ENCODE measurements at regions not wholly inside any gene's neighbourhood (a gene's known extent, or its start where the extent isn't known, plus 50 kb on each side); places are given as distances from the start of the nearest gene placed in this dataset.

DNA sequence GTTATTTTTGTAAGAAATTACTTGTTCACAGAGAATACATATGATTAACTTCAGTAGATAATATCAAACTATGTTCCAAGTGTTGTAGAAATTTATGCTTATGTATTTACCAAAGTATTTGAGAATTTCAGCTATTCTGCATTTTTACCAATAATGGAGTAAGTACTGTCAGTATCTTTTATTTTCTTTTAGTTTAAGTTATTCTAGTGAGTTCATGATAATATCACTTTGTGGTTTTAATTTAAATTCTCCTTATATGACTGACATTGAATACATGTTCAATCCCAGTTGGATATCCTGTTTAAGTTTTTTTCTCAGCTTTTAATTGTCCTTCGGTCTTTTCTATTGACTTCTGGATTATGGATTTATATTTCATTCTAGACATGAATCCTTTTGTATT, 1024.6 kb downstream of the EFNA5 start:
- no peak for DNase-seq (ENCODE audit: low spot score)
- H3K27ac ChIP-seq (ENCODE audit: low read depth, low read length, poor library complexity, severe bottlenecking): no peak overlapping the region
- BruUV-seq (replicated peaks): no TSS peak
- intact Hi-C loops (cut with micrococcal nuclease; ENCODE audit: unreplicated experiment): no loop called here
- TF ChIP-seq EZH2 (IDR thresholded peaks at IDR 0.05; ENCODE audit: borderline replicate concordance, low read depth, low read length, poor library complexity, severe bottlenecking): no peak
- TF ChIP-seq, protein P1, sequence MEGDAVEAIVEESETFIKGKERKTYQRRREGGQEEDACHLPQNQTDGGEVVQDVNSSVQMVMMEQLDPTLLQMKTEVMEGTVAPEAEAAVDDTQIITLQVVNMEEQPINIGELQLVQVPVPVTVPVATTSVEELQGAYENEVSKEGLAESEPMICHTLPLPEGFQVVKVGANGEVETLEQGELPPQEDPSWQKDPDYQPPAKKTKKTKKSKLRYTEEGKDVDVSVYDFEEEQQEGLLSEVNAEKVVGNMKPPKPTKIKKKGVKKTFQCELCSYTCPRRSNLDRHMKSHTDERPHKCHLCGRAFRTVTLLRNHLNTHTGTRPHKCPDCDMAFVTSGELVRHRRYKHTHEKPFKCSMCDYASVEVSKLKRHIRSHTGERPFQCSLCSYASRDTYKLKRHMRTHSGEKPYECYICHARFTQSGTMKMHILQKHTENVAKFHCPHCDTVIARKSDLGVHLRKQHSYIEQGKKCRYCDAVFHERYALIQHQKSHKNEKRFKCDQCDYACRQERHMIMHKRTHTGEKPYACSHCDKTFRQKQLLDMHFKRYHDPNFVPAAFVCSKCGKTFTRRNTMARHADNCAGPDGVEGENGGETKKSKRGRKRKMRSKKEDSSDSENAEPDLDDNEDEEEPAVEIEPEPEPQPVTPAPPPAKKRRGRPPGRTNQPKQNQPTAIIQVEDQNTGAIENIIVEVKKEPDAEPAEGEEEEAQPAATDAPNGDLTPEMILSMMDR (conservative IDR thresholded peaks at IDR 0.05; ENCODE audit: low read depth, low read length): no peak
- no peaks in the 10 kb centered on the region for H3K9me3 ChIP-seq (ENCODE audit: low read depth, low read length, poor library complexity, severe bottlenecking)
- H3K36me3 ChIP-seq (ENCODE audit: insufficient read depth, low read length, poor library complexity, severe bottlenecking): no peaks in the 10 kb centered on the region
- no peaks in the 10 kb centered on the region for H3K27me3 ChIP-seq (replicated peaks; ENCODE audit: insufficient read depth, low read depth, low read length, poor library complexity)
- CTCF ChIA-PET: no interaction called here
- H3K4me1 ChIP-seq (ENCODE audit: insufficient read depth, low read length, poor library complexity, severe bottlenecking): no peaks in the 10 kb centered on the region
- POLR2A ChIA-PET (ENCODE audit: low non-redundant PET): no interaction called here
- H3K4me3 ChIP-seq (ENCODE audit: low read depth, low read length, poor library complexity, severe bottlenecking): no peak overlapping the region

DNA sequence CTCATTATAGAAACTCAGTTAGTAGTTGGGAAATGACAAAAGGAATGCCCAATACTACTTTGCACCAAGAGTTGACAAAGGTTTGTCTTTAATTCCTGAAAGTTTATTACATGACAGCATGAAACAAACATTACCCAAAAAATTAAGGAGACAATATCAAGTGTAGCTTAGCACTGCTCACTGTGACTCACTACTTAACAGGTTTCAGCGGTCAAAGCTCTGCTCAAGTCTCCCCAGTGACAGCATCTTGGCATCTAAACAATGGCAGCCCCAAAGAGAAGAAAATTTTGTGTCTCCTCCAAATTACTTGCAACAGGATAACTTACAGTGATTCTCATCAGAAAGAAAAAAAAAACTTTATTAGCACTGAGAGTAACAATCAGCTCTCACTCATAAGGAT, 1030.2 kb downstream of the EFNA5 start:
- H3K9me3 ChIP-seq (ENCODE audit: low read depth, low read length, poor library complexity, severe bottlenecking): no peaks in the 10 kb centered on the region
- H3K27ac ChIP-seq (ENCODE audit: low read depth, low read length, poor library complexity, severe bottlenecking): no peak overlapping the region
- TF ChIP-seq, protein P1 (conservative IDR thresholded peaks at IDR 0.05; ENCODE audit: low read depth, low read length): no peak
- no peak for TF ChIP-seq EZH2 (IDR thresholded peaks at IDR 0.05; ENCODE audit: borderline replicate concordance, low read depth, low read length, poor library complexity, severe bottlenecking)
- H3K27me3 ChIP-seq (replicated peaks; ENCODE audit: insufficient read depth, low read depth, low read length, poor library complexity): no peaks in the 10 kb centered on the region
- BruUV-seq (replicated peaks): no TSS peak
- intact Hi-C loops (cut with micrococcal nuclease; ENCODE audit: unreplicated experiment): no loop called here
- no peak overlapping the region for H3K4me3 ChIP-seq (ENCODE audit: low read depth, low read length, poor library complexity, severe bottlenecking)
- H3K4me1 ChIP-seq (ENCODE audit: insufficient read depth, low read length, poor library complexity, severe bottlenecking): no peaks in the 10 kb centered on the region
- DNase-seq (ENCODE audit: low spot score): no peak
- POLR2A ChIA-PET (ENCODE audit: low non-redundant PET): no interaction called here
- CTCF ChIA-PET: no interaction called here
- no peaks in the 10 kb centered on the region for H3K36me3 ChIP-seq (ENCODE audit: insufficient read depth, low read length, poor library complexity, severe bottlenecking)

DNA sequence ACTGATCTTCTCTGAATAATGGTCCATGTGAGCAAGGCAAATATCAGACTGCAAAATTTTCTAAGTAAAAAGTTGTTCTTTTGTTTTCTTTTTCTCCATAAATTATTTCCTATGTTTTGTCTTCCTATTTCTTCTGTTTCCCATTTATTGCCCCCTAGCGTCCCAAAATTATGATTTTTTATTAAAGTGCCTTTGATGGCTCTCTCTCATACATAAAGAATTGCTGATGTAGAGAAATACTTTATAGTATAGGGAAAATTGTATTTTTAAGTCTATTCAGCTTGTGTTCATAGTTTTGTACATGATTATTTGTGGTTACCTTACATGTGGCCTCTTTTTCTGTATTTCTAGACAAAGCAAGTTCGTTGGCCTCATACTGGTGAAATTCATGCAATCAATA, 1031.2 kb downstream of the EFNA5 start:
- CTCF ChIA-PET: no interaction called here
- H3K27me3 ChIP-seq (replicated peaks; ENCODE audit: insufficient read depth, low read depth, low read length, poor library complexity): no peaks in the 10 kb centered on the region
- no peak overlapping the region for H3K27ac ChIP-seq (ENCODE audit: low read depth, low read length, poor library complexity, severe bottlenecking)
- POLR2A ChIA-PET (ENCODE audit: low non-redundant PET): no interaction called here
- TF ChIP-seq, protein P1 (conservative IDR thresholded peaks at IDR 0.05; ENCODE audit: low read depth, low read length): no peak
- no peak for TF ChIP-seq EZH2 (IDR thresholded peaks at IDR 0.05; ENCODE audit: borderline replicate concordance, low read depth, low read length, poor library complexity, severe bottlenecking)
- H3K36me3 ChIP-seq (ENCODE audit: insufficient read depth, low read length, poor library complexity, severe bottlenecking): no peaks in the 10 kb centered on the region
- peaks cover 6% of the 10 kb centered on the region for H3K4me1 ChIP-seq (ENCODE audit: insufficient read depth, low read length, poor library complexity, severe bottlenecking)
- BruUV-seq (replicated peaks): no TSS peak
- intact Hi-C loops (cut with micrococcal nuclease; ENCODE audit: unreplicated experiment): no loop called here
- no peak for DNase-seq (ENCODE audit: low spot score)
- H3K9me3 ChIP-seq (ENCODE audit: low read depth, low read length, poor library complexity, severe bottlenecking): no peaks in the 10 kb centered on the region
- no peak overlapping the region for H3K4me3 ChIP-seq (ENCODE audit: low read depth, low read length, poor library complexity, severe bottlenecking)

Data from A673 (cell line).